ENCODE measurements at regions not wholly inside any gene's neighbourhood (a gene's known extent, or its start where the extent isn't known, plus 50 kb on each side); places are given as distances from the start of the nearest gene placed in this dataset.

DNA sequence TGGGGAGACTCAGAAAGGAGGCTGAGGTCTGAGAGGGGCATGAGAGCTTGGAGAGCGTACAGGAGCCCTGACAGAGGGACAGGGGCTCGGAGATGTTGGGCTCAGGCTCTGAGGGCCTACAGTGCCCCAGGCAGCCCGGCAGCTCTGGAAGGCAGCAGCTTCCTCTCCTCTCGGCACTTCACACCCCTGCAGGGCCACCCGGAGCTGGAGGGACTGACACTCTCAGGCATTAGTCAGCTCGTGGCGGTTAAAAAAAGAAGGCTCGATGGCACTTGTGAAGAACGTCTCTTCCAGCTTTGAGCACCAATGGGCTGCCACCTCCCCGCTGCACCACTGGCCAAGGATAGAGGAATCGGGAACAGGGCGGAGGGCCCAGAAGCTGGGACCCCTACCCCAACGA lies 62.6 kb upstream of the SIRPA start:
- POLR2A ChIA-PET (ENCODE audit: unreplicated experiment) = no interaction called here
- H3K9me1 ChIP-seq (ENCODE audit: insufficient read depth, low read length) = peaks cover 15% of the 10 kb centered on the region

More for the DNA sequence above, 62.6 kb upstream of the SIRPA start:
- DNase-seq (no peak), ATAC-seq (ENCODE audit: low read depth) (no peak)
- Histone ChIP-seq H3K23ac (ENCODE audit: low read depth, low read length) (no peak overlapping the region), H2BK15ac (ENCODE audit: low read depth, low read length) (peak overlapping the region; percentile 77; the same call in 1 of the 3 replicates), H3K79me1 (ENCODE audit: low read depth in 1 of 2, low read length in 2 of 2) (no peaks in the 10 kb centered on the region), H2BK5ac (ENCODE audit: low read depth, low read length, poor library complexity, severe bottlenecking) (no peak overlapping the region), H3K4me1 (ENCODE audit: control insufficient read depth, insufficient read depth, low read length) (peaks cover 27% of the 10 kb centered on the region), H2BK20ac (ENCODE audit: low read depth, low read length) (peak overlapping the region; percentile 77), H3K56ac (ENCODE audit: extremely low read depth, insufficient read depth, low read length) (no peak overlapping the region), H2AK9ac (replicated peaks; ENCODE audit: low read depth, low read length, poor library complexity) (no peak overlapping the region), H4K91ac (ENCODE audit: insufficient read depth, low read depth, low read length) (peak overlapping the region; percentile 78; the same call in 1 of the 2 replicates), H4K5ac (ENCODE audit: low read depth, low read length) (no peak overlapping the region), H3K27ac (ENCODE audit: insufficient read depth, low read length) (no peak overlapping the region), H3K18ac (ENCODE audit: low read depth, low read length) (no peak overlapping the region; the same call in 1 of the 2 replicates), H2AK5ac (ENCODE audit: low read depth, low read length) (peak overlapping the region; percentile 91; the same call in 1 of the 2 replicates), H3K27me3 (ENCODE audit: control insufficient read depth, insufficient read depth, low read length) (no peaks in the 10 kb centered on the region), H3K9me3 (ENCODE audit: control insufficient read depth, insufficient read depth, low read length) (no peaks in the 10 kb centered on the region), H2AFZ (replicated peaks; ENCODE audit: low read length, poor library complexity) (no peak overlapping the region), H3K4me3 (ENCODE audit: insufficient read depth, low read depth, low read length) (no peak overlapping the region), H3K4ac (ENCODE audit: low read depth, low read length) (peak overlapping the region; percentile 44), H4K8ac (ENCODE audit: low read depth in 2 of 2, low read length in 2 of 2) (peak overlapping the region in 1 of 2 experiments; percentile 23; a peak in 3 of 4 replicates), H3K36me3 (ENCODE audit: control insufficient read depth, insufficient read depth, low read length) (no peaks in the 10 kb centered on the region), H2BK120ac (ENCODE audit: low read depth, low read length) (peak overlapping the region; percentile 26), H4K20me1 (ENCODE audit: insufficient read depth, low read length) (no peaks in the 10 kb centered on the region), H3K9ac (ENCODE audit: low read depth, low read length) (peak overlapping the region; percentile 6; the same call in 1 of the 2 replicates), H3K14ac (replicated peaks; ENCODE audit: low read depth, low read length) (no peak overlapping the region; the same call in 1 of the 2 replicates), H3K4me2 (ENCODE audit: low read depth, low read length) (no peak overlapping the region)
- 57% methylated on average over 3 of the region's 13 CpGs; no CpG with 5 or more reads in 1 of the 2 experiments for WGBS, 2 experiments (ENCODE audit: extremely low coverage in 2 of 2, insufficient read length in 1 of 2)
- in situ Hi-C loops (cut with MboI; ENCODE audit: low sequenced_read_pairs) (loop anchor here (25.0 kb wide), 1 partner anchor 495 kb away; the partner anchor contains the start of gene SDCBP2), dilution Hi-C loops (cut with HindIII; ENCODE audit: low sequenced_read_pairs, unreplicated experiment) (no loop called here), intact Hi-C loops (cut with micrococcal nuclease) (no loop called here)
- BruUV-seq (replicated peaks) = no TSS peak
- TF ChIP-seq MXI1 (IDR thresholded peaks at IDR 0.05; ENCODE audit: borderline replicate concordance, low read depth, low read length) = no peak
- no peak for TF ChIP-seq CEBPB (IDR thresholded peaks at IDR 0.05; ENCODE audit: low read depth, low read length)
- TF ChIP-seq, protein P1, sequence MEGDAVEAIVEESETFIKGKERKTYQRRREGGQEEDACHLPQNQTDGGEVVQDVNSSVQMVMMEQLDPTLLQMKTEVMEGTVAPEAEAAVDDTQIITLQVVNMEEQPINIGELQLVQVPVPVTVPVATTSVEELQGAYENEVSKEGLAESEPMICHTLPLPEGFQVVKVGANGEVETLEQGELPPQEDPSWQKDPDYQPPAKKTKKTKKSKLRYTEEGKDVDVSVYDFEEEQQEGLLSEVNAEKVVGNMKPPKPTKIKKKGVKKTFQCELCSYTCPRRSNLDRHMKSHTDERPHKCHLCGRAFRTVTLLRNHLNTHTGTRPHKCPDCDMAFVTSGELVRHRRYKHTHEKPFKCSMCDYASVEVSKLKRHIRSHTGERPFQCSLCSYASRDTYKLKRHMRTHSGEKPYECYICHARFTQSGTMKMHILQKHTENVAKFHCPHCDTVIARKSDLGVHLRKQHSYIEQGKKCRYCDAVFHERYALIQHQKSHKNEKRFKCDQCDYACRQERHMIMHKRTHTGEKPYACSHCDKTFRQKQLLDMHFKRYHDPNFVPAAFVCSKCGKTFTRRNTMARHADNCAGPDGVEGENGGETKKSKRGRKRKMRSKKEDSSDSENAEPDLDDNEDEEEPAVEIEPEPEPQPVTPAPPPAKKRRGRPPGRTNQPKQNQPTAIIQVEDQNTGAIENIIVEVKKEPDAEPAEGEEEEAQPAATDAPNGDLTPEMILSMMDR (conservative IDR thresholded peaks at IDR 0.05; ENCODE audit: low read depth, low read length) = no peak
- no peak for TF ChIP-seq RAD21 (IDR thresholded peaks at IDR 0.05; ENCODE audit: low read length)
- no peak for TF ChIP-seq NFE2L2 (IDR thresholded peaks at IDR 0.05; ENCODE audit: low read depth, low read length)
- TF ChIP-seq POLR2A (IDR thresholded peaks at IDR 0.05; ENCODE audit: low read depth, low read length) = no peak
- TF ChIP-seq BHLHE40 (IDR thresholded peaks at IDR 0.05; ENCODE audit: low read depth, low read length) = no peak
- no peak for TF ChIP-seq RFX5 (IDR thresholded peaks at IDR 0.05; ENCODE audit: low read depth, low read length)
- TF ChIP-seq RCOR1 (IDR thresholded peaks at IDR 0.05; ENCODE audit: insufficient replicate concordance, low read length) = no peak
- CTCF ChIA-PET = no interaction called here

Measured in IMR-90 (cell line).